OCI-LY1 (cell line): ENCODE measurements at regions not wholly inside any gene's neighbourhood (a gene's known extent, or its start where the extent isn't known, plus 50 kb on each side); places are given as distances from the start of the nearest gene placed in this dataset.

Experiments
- CTCF ChIP-seq: fragments of 200-600 bp; sonication (generic), shearing (Covaris generic); IDR thresholded peaks from 2 replicates; pipeline ENCODE4 v1.5.1; 2017; ENCODE audit warnings: mild to moderate bottlenecking, antibody characterized with exemption, low read length, moderate library complexity, mixed read lengths
- EZH2 ChIP-seq: fragments of 200-600 bp; sonication (generic), shearing (Covaris generic); IDR thresholded peaks from 2 replicates; pipeline ENCODE4 v1.8.0; 2017; ENCODE audit warnings: borderline replicate concordance, mixed run types, mild to moderate bottlenecking, antibody characterized with exemption, low read length, moderate library complexity, mixed read lengths

GRCh38 chr18:49672853-49673252, 111.0 kb downstream of the LIPG start:
- TF ChIP-seq CTCF = no peak
- TF ChIP-seq EZH2 = no peak
